Right lung (tissue), 2 donors: ENCODE measurements at regions not wholly inside any gene's neighbourhood (a gene's known extent, or its start where the extent isn't known, plus 50 kb on each side); places are given as distances from the start of the nearest gene placed in this dataset.
"Not testable (repeated sequence)": the region's sequence is repeated elsewhere in the genome, so short reads cannot be mapped to it uniquely, and the experiment has no call there.

Experiments
- DNase-seq, 2 donors: peaks; one replicate each; pipeline ENCODE4 v3.0.0-alpha.2; 2013

DNA sequence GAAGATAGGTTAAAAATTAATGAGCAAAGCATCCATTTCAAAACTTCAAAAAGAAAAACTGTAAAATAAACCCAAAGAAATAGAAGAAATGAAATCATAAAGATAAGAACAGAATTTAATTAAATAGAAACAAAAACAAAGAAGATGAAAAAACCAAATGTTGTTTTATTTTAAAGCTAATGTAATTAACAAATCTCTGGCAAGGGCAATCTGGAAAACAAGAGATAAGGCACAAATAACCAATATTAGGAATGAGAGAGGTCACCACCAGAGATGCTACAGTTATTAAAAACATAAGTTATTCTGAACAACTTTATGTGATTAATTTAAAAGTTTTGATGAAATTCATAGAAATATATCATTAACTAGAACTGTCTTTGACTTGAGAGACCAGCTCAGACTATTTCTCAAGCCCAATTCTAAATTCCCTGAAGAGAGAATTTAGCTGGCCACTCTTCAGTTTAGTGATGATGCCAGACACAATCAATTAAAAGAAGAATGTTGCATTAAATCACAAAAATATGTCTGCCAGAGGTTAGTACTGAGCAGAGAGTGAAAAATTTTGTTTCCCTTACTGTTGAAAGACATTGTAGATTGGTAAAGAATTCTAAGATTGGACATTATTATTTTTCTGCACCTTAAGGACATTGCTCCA, 227.4 kb upstream of the VLDLR start:
- not testable (repeated sequence) for DNase-seq

DNA sequence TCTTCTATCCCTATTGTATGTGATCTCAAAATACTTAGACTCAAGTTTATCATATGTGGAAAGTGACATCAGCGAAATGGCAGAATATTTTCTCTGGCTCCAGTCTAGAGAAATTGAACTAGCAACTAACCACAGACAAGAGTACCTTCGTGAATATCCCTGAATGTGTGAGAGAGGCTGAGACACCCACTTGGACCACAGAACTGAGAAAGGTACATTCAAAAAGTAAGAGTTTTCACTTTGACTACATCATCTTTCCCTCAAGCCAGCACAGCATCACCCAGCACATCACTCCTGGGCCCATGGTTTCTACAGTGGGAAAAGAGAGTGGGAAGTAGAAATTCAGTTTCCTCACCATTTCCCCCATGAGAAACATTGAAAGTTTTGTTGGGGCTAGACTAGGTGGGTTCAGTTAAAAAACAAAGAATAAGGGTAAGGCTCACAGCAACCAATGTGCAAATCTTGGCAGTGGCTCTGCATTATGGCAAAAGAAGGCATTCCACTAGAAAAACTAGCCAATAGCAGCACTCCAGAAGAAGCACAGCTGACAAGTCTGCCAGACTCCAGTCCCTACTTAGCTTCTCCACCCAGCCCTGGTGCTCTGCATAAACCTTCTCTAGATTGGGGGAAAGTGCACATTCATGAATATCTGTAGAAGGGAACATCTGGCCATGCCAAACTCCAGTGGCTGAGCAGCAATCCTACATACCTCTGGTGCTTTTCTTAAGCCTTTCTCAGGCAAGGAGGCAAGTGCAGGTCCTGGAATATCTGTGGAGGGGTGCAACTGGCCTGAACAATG, 225.6 kb upstream of the VLDLR start:
- no peak for DNase-seq

DNA sequence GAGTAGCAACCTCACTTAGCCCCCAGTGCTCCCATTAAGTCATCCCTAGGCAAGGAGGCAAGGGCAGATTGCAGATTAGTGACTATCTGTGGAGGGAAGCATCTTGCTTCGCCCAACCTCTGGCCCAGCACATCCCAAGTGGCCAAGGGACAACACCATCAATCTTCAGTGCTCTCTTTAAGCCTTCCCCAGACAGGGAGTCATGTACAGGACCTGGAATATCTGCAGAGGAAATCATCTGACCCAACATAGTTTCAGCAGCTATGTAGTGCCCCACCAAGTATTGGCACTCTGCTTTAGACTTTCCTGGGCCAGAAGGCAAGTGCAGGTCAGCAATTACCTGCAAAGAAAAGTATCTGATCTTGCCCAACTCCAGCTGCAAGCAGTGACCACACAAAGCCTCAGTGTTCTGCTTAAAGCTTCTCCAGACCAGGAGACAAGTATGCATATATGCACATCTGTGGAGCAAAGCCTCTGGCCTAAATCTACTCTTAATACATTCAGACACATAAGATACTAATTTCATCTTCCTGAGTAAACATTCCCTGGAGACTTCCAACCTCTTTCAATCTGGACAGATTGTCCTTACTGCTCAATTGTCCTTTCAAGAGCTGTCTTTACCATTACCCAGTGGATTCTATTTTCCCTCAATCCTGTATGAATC, 224.8 kb upstream of the VLDLR start:
- DNase-seq: no peak

DNA sequence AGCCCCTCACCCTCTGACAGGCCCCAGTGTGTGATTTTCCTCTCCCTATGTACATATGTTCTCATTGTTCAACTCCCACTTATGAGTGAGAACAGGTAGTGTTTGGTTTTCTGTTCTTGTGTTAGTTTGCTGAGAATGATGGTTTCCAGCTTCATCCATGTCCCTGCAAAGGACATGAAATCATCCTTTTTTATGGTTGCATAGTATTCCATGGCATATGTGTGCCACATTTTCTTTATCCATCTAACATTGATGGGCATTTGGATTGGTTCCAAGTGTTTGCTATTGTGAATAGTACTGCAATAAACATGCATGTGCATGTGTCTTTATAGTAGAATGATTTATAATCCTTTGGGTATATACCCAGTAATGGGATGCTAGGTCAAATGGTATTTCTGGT, 223.7 kb upstream of the VLDLR start:
- not testable (repeated sequence) for DNase-seq

DNA sequence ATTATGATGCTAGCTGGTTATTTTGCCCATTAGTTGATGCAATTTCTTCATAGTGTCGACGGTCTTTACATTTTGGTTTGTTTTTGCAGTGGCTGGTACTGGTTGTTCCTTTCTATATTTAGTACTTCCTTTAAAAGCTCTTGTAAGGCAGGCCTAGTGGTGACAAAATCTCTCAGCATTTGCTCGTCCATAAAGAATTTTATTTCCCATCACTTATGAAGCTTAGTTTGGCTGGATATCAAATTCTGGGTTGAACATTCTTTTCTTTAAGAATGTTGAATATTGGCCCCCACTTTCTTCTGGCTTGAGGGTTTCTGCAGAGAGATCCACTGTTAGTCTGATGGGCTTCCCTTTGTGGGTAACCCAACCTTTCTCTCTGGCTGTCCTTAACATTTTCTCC, 219.8 kb upstream of the VLDLR start:
- not testable (repeated sequence) for DNase-seq

DNA sequence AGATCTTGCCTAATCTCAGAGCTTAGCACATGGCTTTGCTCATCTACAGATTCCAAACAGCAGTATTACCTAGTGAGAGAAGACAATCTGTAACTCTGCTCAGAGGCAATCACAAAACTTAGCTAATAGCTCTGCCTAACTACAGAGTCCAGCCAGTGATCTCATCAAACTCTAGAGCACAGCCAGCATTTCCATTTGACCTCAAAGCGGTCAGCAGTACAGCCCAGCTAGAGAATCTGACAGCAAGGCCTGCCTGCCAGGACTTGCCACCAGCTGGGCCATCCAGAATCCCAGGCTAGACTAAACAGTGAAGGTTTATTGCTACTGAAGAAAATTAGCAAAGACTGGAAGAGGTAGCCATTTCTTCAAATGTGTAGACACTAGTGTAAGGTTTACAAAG, 217.9 kb upstream of the VLDLR start:
- DNase-seq: no peak

DNA sequence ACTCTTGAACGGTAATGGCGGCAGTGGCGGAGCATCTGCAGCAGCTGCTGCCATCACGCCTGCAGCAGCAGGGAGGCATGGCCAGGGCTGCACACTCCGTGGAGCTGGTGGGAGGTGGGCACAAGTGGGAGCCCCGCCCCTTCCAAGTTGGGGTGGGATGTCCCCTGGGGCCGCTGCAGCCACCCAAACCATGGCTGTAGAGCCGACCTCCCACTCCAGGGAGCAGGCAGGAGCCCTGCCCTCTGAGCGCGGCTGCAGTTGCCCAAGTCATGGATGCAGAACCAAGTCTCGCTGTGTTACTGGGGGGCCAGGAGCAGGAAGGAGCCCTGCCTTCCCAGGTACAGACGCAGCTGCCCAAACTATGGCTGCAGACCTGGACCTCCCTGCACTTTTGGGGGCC, 215.3 kb upstream of the VLDLR start:
- DNase-seq: no peak

DNA sequence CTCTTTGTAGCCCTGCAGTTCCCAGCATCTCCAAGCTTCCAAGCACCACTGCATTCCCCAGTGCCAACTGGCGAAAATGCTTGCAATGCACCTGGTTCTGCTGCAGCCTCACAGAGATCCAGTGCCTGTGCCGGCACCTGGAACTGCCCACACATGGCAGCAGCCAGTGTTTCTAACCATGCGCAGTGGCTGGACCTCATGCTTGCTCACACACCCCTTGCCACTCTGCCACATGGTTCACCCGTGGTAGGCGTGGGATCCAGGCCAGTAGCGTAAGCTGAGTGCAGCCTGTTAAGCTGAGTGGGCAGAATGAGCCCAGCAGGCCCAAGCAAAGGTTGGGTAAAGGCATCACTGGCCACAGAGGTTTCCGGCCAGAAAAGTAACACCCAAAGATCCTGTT, 214.1 kb upstream of the VLDLR start:
- no peak for DNase-seq

DNA sequence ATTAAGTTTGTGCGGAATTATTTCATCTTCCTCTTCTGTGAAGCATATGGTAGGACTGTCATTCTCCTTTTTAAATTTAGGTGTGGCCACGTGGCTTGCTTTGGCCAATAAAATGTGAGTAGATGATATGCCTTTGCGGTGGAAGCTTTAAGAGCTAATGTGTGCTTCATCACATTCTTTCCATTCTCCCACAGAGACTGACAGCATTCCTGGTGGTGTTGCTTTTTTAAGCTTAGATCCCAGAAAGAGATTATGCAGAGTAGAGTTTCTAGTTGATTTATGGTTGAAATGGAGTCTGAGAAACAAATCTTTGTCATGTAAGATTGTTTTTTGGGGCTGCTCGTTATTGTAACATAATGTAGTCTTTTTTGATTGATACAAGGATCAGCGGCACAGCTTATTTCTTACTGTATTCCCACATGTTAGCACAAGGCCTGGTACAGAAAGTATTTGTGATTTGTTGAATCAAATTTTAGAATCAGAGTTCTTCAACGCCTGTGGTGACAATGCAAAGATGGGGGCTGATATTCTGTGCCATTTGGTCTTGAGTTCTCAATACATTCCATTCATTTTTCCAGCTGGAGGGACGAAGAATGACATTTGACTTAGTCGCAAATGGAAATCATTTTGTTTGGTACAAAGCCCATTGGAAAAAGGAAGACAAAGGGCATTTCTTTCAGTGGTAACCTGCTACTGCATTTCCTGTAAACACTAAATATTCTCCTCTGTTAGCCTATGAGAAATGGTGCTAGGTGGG, 209.9 kb upstream of the VLDLR start:
- DNase-seq: no peak

DNA sequence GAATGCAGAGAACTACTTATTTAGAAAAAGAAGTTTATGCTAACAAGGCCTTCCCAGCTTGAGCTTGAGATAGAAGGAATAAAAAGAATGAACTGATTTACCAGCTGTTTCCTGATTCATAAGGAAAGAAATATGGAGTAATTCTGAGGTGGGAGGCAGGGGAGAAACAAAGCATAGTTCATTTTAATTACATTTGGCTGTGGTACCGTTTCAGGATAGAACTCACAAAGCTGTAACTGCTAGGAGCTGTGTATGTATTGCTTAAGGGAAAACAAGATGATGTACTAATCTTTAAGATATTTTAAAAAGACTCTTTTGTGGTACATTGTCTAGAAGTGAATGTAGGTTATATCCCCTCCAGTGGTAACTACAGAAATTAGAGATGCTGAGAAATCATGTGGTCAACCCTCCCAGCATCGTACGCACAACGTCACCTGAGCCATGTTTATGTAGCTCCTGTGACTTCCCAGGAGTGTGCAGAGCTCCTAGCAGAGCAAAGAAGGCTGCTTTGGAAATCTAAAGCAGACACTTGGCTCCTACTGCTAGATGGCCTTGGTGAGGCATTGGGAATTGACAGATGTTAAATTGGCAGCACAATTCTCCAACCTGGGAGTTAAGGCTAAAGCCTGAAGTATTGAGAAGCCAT, 208.3 kb upstream of the VLDLR start:
- no peak for DNase-seq

DNA sequence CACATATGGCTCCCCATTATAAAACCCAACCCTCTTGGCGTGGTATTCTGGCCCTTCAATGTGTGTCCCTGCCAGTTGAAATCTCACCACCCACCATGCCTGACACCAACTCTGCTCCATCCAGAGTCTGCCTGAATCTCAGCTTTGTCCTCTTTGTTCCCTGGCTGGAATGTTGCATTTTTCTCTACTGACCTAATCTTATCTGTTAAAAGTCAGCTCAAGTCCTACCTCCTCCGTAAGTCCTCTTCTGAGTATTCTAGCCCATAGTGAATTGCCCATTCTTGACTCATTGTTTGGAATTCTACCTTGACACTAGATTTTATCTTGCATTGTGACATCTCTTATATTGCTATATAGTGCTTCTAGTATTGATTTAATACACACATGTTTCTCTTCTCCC, 207.1 kb upstream of the VLDLR start:
- no peak for DNase-seq

DNA sequence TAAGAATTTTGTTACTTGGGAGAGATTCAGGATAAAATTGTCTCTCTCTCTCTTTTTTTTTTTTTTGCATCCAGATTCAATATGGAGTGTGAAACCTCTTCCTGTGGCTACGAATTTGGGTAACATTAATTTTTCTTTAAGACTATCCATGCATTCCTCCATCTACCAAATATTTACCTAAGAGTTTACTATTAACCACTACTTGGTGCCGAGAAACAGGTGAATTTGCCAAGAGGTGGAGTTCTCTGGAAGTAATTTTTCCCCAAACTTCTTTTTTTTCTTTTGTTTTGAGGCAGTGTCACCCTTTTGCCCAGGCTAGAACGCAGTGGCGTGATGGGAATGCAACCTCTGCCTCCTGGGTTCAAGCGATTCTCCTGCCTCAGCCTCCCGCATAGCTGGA, 206.3 kb upstream of the VLDLR start:
- DNase-seq: no peak

DNA sequence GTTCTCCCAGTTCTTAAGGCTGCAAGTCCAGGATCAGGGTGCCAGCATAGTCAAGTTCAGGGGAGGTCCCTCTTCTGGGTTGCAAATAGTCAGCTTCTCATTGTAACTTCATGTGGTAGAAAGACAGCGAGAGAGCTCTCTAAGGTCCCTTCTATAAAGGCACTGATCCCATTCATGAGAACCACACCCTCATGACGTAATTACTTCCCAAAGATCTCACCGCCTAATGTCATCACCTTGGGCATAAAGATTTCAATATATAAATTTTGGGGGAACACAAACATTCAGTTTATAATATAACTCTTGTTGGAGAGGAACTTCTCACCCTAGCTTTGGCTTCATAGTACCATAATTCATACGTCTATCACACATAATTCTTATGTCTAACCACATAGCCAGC, 203.9 kb upstream of the VLDLR start:
- DNase-seq: no peak

DNA sequence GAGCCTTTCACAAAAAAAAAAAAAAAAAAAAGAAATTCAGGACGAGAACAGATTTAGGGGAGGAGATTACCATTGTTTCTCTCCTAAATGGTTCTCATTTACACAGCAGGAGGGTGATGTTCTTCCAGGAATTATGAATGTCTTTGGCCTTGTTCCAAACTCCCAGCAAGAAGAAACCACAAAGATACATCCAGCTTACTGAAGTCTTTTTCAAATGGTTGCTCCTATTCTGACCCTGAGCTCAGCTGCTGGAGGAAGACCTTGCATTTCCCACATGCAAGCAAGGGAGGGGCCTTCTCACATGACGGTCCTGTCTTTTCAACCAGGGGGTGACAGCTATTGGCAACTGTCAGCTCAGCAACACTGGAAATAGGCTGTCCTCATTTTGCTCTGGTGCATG, 203.0 kb upstream of the VLDLR start:
- DNase-seq: peak in 1 of 2 donors; percentile 25

DNA sequence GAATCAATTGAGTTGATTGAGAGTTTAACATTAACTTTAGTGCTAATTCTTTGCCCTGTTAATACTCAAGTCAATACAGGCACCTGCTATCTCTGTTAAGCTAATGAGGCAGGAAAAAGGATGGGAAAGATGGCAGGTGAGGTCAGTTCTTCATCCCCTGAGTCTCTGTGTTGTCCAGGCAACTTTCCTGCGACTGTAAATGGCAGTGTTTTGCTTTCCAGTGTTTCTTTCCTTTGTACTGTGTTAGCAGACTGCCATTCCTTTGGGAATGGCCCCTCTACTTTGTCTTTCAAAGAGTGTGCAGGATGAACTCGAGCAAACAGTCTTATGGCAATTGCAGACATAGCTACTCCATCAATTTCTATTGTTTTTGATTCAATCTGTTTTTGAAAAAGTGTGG, 202.2 kb upstream of the VLDLR start:
- DNase-seq: no peak

DNA sequence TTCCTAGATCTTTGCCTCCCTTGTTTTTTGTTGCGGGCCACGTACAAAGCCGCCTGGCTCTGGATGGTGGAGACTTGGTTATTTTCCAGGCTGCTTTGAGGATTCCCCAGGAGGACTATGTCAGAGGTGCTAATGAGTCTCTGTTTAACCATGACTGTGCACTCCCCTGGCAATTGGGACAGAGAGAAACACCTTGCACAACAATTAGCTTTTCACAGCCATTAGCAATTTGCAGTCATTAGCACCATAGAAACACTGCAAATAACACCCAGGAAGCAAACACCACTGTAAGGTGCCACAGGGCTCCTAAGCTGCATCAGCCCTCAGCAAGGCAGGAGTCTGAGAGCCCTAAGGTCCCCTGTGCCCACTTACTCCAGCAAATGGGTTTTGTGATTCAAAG, 201.0 kb upstream of the VLDLR start:
- no peak for DNase-seq

DNA sequence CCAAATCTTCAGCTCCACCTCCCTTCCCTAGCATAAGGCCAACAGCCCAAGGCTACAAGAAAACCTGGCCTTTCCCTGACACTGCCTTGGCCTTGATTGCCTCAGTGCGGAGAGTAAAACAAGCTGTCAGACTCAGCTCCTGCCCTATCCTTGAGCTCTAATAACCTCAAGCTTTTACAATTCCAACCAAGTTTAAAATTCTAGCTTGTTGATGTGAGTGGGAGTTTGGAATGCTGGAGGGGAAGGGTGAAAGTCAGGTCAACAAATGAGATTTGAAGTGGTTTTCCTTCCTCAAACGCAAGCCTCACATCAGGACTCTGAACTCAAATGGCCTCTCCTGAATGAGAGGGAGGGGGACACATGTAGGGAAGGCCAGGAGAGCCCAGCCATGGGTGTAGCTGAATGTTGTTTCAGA, 197.0 kb upstream of the VLDLR start:
- peak; percentile 40 to 42 for DNase-seq

DNA sequence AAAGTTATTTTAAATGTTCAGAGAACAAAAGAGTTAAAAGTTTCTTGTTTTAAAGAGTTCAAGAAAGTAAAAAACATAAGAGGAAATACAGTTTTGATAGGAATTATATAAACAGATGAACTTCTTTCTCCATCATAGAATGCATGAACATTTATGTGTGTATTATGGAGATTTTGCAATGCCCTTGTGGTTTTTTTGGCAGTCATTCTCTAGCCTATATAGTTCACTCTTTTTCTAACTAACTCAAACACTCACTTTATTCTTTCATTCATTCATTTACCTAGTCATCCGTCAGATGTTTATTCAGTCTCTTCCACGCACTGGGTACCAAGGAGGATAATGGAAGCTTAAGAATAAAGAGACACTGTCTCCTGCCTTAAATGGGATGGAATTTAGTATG, 195.9 kb upstream of the VLDLR start:
- DNase-seq: no peak

DNA sequence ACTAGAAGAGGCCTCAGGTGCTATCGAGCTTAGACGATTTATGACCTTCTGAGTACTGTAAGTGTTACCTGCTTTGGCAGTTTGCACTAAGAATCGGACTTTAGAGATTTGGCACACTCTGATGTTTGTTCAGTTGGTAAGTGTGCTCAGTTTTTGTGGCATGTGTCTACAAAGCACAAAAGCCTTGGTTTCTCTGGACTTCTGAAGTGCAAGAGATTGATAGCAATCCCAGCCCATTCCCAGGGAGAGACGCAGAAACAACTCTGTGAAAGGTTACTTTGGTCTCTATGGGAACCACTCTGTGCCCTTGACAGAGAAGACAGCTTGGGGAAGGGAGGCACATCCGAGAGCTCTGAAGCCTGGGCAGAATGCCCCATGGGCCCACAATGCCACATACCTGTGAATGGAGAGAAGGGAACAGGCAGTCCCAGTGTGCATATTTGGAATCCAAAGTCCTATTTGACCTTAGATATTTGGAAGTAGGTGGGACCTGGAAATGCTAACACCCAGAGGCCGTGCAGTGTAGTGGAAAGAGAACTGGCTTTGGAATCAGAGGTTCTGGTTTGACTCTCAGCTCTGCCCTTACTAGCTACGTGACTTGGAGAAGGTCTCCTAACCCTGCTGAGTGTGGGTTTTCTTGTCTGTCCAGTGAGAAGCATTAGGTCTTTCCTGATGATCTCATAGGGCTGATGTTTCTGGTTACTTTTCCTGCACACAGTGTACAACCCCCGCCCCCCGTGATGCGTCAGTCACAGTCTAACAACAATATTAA, 194.3 kb upstream of the VLDLR start:
- DNase-seq: peak; percentile 42 to 49

DNA sequence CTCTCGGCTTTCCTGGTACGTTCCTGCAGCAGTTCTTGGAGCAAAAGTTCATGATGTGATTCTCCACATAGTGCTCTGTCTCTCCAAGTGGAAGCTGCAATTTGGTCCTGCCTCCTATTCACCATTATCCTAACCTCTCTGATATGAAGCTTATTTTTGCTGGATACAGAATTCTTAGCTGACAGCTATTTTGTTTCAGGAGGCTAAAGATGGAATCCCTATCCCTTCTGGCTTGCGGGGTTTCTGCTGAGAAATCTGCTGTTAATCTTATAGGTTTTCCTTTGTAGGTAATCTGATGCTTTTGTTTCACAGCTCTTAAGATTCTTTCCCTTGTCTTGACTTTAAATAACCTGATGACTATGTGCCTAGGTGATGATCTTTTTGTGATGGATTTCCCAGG, 181.6 kb upstream of the VLDLR start:
- DNase-seq: no peak

DNA sequence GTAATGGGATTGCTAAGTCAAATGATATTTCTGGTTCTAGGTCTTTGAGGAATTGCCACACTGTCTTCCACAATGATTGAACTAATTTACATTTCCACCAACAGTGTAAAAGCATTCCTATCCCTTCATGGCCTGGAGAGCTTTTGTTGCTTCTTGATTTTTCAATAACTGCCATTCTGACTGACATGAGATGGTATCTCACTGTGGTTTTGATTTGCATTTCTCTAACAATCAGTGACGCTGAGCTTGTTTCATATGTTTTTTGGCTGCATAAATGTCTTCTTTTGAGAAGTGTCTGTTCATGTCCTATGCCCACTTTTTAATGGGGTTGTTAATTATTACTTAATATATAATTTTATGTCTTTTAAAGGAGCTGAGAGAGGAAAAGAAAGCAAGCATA, 177.7 kb upstream of the VLDLR start:
- not testable (repeated sequence) for DNase-seq
